ENCODE measurements at regions not wholly inside any gene's neighbourhood (a gene's known extent, or its start where the extent isn't known, plus 50 kb on each side); places are given as distances from the start of the nearest gene placed in this dataset.

DNA sequence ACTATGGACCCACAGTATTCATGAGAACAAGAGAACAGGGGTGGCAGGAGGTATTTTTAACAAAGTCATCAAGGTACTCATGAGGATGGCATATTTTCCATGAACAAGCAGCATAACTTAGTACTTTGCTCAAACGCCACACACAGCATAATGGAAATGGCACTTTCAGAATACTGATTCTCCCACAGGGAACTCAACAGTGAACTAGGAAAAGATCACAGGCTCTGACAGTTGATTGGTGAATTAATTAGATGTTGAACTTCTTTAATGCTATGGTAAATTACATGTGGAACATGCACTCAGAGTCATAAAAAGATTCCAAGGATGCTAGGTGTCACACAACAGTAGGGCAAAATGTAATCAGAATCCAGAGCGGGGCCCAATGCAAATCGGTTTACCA, 1088.6 kb upstream of the C9orf72 start:
- DNase-seq, result no peak

GRCh38 chr9:28662675-28663074, 1089.4 kb upstream of the C9orf72 start:
- no peak for DNase-seq

- DNase-seq, result no peak
Measured at GRCh38 chr9:28668158-28668557, 1094.9 kb upstream of the C9orf72 start.

DNA sequence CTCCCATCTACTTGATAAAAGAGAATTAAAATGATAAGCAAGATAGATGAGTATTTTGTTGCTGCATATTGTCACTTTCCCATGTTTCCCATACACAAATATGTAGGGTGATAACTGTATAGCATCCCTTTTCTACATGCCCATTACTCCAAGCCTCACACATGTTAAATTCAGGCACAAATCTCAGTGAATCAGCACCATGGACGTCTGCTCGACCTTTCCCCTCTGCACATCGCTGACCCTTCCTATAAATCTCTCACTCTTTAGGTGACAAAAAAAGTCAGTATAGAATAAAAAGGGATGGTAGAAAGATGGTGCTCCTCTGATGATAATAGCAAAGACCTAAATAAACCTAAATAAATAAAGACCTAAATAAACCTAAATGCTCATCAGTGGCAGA, 1097.7 kb upstream of the C9orf72 start:
- no peak for DNase-seq

- no peak for DNase-seq
Measured at GRCh38 chr9:28678097-28678496, 1104.8 kb upstream of the C9orf72 start.

GRCh38 chr9:28688172-28688571, 1114.9 kb upstream of the C9orf72 start:
- no peak for DNase-seq

- no peak for DNase-seq
Measured at GRCh38 chr9:28692012-28692411, 1118.7 kb upstream of the C9orf72 start.

GRCh38 chr9:28696960-28697359, 1123.7 kb upstream of the C9orf72 start:
- DNase-seq, result no peak

DNA sequence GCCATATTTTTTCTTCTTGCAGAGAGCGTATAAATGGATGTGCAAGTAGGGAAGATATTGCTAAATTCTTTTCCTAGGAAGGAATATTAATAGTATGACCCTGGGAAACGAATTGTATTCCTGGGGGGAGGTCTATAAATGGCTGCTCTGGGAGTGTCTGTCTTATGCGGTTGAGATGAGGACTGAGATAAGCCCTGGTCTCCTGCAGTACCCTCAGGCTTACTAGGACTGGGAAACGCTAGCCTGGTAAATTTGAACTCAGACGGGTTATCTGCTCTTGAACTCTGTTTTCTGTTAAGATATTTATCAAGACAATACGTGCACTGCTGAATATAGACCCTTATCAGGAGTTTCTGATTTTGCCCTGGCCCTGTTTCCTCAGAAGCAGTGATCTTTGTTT, 1126.4 kb upstream of the C9orf72 start:
- no peak for DNase-seq

GRCh38 chr9:28707616-28708015, 1134.3 kb upstream of the C9orf72 start:
- no peak for DNase-seq

DNA sequence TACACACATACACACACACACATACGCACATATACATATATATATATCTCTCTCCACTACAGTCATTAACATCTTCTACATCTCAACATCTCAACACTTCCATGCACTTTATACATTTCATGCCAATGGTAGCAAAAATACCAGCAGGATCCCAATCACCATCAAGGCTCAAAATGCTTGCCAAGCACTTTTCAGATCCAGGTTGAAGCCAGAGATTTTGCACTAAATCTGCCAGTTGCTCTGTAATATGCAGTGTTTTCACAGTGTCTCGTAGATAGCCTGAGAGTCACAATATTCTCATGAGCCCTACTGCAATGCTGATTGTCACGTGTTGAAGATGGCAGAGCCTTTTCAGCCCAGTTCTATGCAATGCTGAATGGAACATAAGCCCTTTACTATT, 1140.9 kb upstream of the C9orf72 start:
- no peak for DNase-seq

- DNase-seq, result no peak
Measured at GRCh38 chr9:28718226-28718625, 1144.9 kb upstream of the C9orf72 start.

- no peak for DNase-seq
Measured at GRCh38 chr9:28720746-28721145, 1147.5 kb upstream of the C9orf72 start.

DNA sequence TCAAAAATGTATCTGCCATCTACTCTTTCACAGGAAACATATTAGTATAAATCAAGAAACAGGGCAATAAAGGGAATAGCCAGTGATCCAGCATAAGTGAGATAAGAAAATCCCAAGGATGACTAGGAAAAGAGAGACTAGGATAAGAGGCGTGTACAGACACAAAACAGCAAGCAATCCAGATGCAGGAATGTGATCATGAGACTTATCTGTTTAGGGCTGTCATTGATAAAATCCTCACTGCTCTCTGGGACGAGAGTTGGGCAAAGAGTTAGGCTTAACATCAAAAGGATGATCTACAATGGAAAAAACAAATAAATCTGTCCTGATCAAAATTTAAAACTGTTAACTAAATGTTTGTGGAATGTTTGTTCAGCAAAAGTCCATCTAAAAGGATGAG, 1156.8 kb upstream of the C9orf72 start:
- no peak for DNase-seq

- no peak for DNase-seq
Measured at GRCh38 chr9:28735738-28736342, 1162.6 kb upstream of the C9orf72 start.

- DNase-seq, result no peak
Measured at GRCh38 chr9:28741459-28741858, 1168.2 kb upstream of the C9orf72 start.

GRCh38 chr9:28747351-28747985, 1174.2 kb upstream of the C9orf72 start:
- DNase-seq, result no peak

DNA sequence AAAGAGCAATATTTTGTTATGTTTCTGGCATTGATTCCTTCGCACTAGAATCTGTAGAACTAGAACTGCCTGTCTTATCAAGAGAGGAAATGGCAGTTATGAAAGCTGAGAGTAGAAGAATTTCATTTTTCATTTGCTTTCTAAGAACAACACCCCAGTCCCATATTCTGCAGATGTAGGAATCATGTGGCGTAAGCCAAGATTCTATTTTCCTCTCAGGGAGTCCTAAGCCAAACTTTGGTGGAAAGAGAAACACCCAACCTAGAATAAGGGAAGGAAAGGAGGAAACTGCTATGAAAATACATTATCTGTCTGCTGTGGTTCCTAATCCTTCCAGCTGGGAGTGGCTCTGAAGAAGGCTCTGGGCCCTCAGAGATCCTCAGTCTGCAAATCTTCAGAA, 1176.9 kb upstream of the C9orf72 start:
- no peak for DNase-seq

GRCh38 chr9:28758341-28758740, 1185.1 kb upstream of the C9orf72 start:
- no peak for DNase-seq

GRCh38 chr9:28758971-28759370, 1185.7 kb upstream of the C9orf72 start:
- no peak for DNase-seq

- no peak for DNase-seq
Measured at GRCh38 chr9:28762167-28762566, 1188.9 kb upstream of the C9orf72 start.

GRCh38 chr9:28764532-28764931, 1191.3 kb upstream of the C9orf72 start:
- no peak for DNase-seq

DNA sequence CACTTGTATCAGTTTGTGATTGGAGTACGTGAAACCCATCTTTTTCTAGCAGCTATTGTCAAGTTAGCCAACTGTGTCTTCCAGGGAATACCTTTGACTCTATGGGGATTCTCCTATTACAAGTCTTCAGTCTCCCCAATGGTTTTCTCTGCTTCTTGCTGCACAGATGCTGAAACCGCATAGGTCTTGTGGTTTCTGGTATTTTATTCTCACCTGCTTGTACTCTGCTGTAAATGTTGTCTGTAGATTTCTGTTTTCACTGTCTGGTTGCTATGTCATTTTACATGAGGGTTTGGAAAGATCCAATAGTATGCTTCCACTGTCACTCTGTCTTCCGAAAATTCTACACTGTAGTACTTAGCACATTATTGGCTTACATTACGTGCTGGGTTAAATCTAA, 1196.9 kb upstream of the C9orf72 start:
- DNase-seq, result no peak

- no peak for DNase-seq
Measured at GRCh38 chr9:28770827-28771226, 1197.5 kb upstream of the C9orf72 start.

All from cerebellar nuclear complex (tissue), 1 donor.